Neural cell (in vitro differentiated cells): ENCODE measurements at regions not wholly inside any gene's neighbourhood (a gene's known extent, or its start where the extent isn't known, plus 50 kb on each side); places are given as distances from the start of the nearest gene placed in this dataset.

ENCODE experiments used
- H2AFZ ChIP-seq: fragments of 200-600, 300-800 bp; sonication (generic), shearing (Covaris generic); 2 replicates; pipeline ENCODE4 v1.6.0; 2014; ENCODE audit warnings: low read depth, mild to moderate bottlenecking, antibody characterized with exemption, low read length, moderate library complexity
- H3F3A ChIP-seq: fragments of 200-600 bp; shearing (Covaris generic); 2 replicates; pipeline ENCODE4 v1.6.1; 2016; ENCODE audit warnings: mild to moderate bottlenecking, moderate library complexity, mixed read lengths, antibody characterized with exemption, low read length; ENCODE audit not compliant: insufficient read depth, poor library complexity, severe bottlenecking
- H3K27ac ChIP-seq: fragments of 200-600, 300-800 bp; sonication (generic), shearing (Covaris generic); 2 replicates; pipeline ENCODE4 v1.5.1; 2014; ENCODE audit warnings: mild to moderate bottlenecking, low read length, moderate library complexity
- H3K27me3 ChIP-seq: fragments of 300-800, 200-600 bp; sonication (generic), shearing (Covaris generic); 2 replicates; pipeline ENCODE4 v1.6.0; 2014; ENCODE audit warnings: mild to moderate bottlenecking, low read depth, low read length, moderate library complexity; ENCODE audit not compliant: insufficient read depth
- H3K36me3 ChIP-seq: fragments of 300-800, 200-600 bp; sonication (generic), shearing (Covaris generic); 2 replicates; pipeline ENCODE4 v1.5.1; 2014; ENCODE audit warnings: mild to moderate bottlenecking, antibody characterized with exemption, low read length, moderate library complexity; ENCODE audit not compliant: insufficient read depth
- H3K4me2 ChIP-seq: fragments of 300-800, 200-600 bp; sonication (generic), shearing (Covaris generic); 2 replicates; pipeline ENCODE4 v1.6.0; 2014; ENCODE audit warnings: mild to moderate bottlenecking, low read length
- H3K4me3 ChIP-seq: fragments of 300-800, 200-600 bp; sonication (generic), shearing (Covaris generic); 2 replicates; pipeline ENCODE4 v1.5.1; 2014; ENCODE audit warnings: mild to moderate bottlenecking, low read length, moderate library complexity
- H3K79me2 ChIP-seq: fragments of 200-600 bp; shearing (Covaris generic); replicated peaks from 2 replicates; pipeline ENCODE4 v1.6.0; 2014; ENCODE audit warnings: mild to moderate bottlenecking, low read length, moderate library complexity; ENCODE audit not compliant: insufficient read depth
- H3K9ac ChIP-seq: fragments of 300-800, 200-600 bp; sonication (generic), shearing (Covaris generic); 2 replicates; pipeline ENCODE4 v1.6.1; 2016; ENCODE audit warnings: mild to moderate bottlenecking, low read length, mixed read lengths
- H3K9me2 ChIP-seq: fragments of 200-600 bp; shearing (Covaris generic); 2 replicates; pipeline ENCODE4 v1.6.1; 2016; ENCODE audit warnings: mild to moderate bottlenecking, low read length, mixed read lengths; ENCODE audit not compliant: insufficient read depth
- H3K9me3 ChIP-seq: fragments of 200-600, 300-800 bp; sonication (generic), shearing (Covaris generic); 2 replicates; pipeline ENCODE4 v1.6.1; 2016; ENCODE audit warnings: mild to moderate bottlenecking, mixed run types, low read length, moderate library complexity, mixed read lengths
- H4K20me1 ChIP-seq: fragments of 200-600 bp; shearing (Covaris generic); 2 replicates; pipeline ENCODE4 v1.6.1; 2016; ENCODE audit warnings: mild to moderate bottlenecking, mixed run types; ENCODE audit not compliant: insufficient read depth
- EP300 ChIP-seq: fragments of 450-650 bp; conservative IDR thresholded peaks from 2 replicates; pipeline ENCODE4 v1.6.1; 2014; ENCODE audit warnings: antibody characterized with exemption, mild to moderate bottlenecking, moderate library complexity; ENCODE audit not compliant: poor library complexity, severe bottlenecking
- EZH2 ChIP-seq: fragments of 200-600, 300-800 bp; shearing (Covaris generic), sonication (generic); IDR thresholded peaks from 2 replicates; pipeline ENCODE4 v1.6.1; 2014; ENCODE audit warnings: antibody characterized with exemption, low read length, borderline replicate concordance, mild to moderate bottlenecking; ENCODE audit not compliant: insufficient read depth, poor library complexity, severe bottlenecking
- MXI1 ChIP-seq: fragments of 450-650 bp; conservative IDR thresholded peaks from 2 replicates; pipeline ENCODE4 v1.6.1; 2014; ENCODE audit warnings: antibody characterized with exemption, mild to moderate bottlenecking; ENCODE audit not compliant: poor library complexity, severe bottlenecking
- POLR2AphosphoS5 ChIP-seq: IDR thresholded peaks from 2 replicates; pipeline ENCODE4 v1.6.1; 2012
- RAD21 ChIP-seq: fragments of 450-650 bp; conservative IDR thresholded peaks from 2 replicates; pipeline ENCODE4 v1.6.1; 2014; ENCODE audit warnings: antibody characterized with exemption, mild to moderate bottlenecking, moderate library complexity
- SMC3 ChIP-seq: fragments of 450-650 bp; conservative IDR thresholded peaks from 2 replicates; pipeline ENCODE4 v1.6.1; 2014; ENCODE audit warnings: antibody characterized with exemption, mild to moderate bottlenecking, moderate library complexity; ENCODE audit not compliant: poor library complexity
- TAF1 ChIP-seq: IDR thresholded peaks from 2 replicates; pipeline ENCODE4 v1.6.1; 2012; ENCODE audit warnings: low read depth
- TF ChIP-seq, protein P1 (sequence below): IDR thresholded peaks from 2 replicates; pipeline ENCODE4 v1.6.1; 2012; ENCODE audit warnings: borderline replicate concordance
- TF ChIP-seq, protein P2 (sequence below): fragments of 450-650 bp; IDR thresholded peaks from 2 replicates; pipeline ENCODE4 v1.5.1; 2014; ENCODE audit warnings: antibody characterized with exemption, mild to moderate bottlenecking, moderate library complexity; ENCODE audit not compliant: poor library complexity, severe bottlenecking

DNA sequence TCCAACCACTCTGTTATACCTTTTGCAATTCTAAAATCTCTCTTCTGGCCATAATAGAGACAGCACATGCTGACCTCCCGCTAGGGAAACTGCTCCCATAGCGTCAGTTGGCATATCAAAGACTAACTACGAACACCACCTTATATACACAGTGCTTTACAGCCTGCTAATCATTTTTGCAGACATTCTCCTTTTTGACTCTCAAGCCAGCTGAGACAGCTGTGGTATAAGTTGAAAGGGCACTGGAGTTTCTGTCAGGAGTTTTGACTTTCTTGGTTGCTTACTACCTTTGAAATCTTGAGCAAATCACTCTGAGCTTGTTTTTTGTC, 160.2 kb upstream of the TBCA start:
- no peak overlapping the region for H3K4me2 ChIP-seq
- no peak overlapping the region for H3K4me3 ChIP-seq
- peaks cover 7% of the 10 kb centered on the region for H3K27me3 ChIP-seq
- H4K20me1 ChIP-seq = no peaks in the 10 kb centered on the region
- no peaks in the 10 kb centered on the region for H3K79me2 ChIP-seq
- peaks cover 3% of the 10 kb centered on the region for H3K9me3 ChIP-seq
- H3K36me3 ChIP-seq = no peaks in the 10 kb centered on the region
- no peak overlapping the region for H3K9ac ChIP-seq
- no peak overlapping the region for H2AFZ ChIP-seq
- H3F3A ChIP-seq = no peaks in the 10 kb centered on the region
- TF ChIP-seq MXI1 (no peak), POLR2AphosphoS5 (no peak), EZH2 (no peak), SMC3 (no peak), EP300 (no peak), RAD21 (no peak), TAF1 (no peak)
- TF ChIP-seq, protein P1, sequence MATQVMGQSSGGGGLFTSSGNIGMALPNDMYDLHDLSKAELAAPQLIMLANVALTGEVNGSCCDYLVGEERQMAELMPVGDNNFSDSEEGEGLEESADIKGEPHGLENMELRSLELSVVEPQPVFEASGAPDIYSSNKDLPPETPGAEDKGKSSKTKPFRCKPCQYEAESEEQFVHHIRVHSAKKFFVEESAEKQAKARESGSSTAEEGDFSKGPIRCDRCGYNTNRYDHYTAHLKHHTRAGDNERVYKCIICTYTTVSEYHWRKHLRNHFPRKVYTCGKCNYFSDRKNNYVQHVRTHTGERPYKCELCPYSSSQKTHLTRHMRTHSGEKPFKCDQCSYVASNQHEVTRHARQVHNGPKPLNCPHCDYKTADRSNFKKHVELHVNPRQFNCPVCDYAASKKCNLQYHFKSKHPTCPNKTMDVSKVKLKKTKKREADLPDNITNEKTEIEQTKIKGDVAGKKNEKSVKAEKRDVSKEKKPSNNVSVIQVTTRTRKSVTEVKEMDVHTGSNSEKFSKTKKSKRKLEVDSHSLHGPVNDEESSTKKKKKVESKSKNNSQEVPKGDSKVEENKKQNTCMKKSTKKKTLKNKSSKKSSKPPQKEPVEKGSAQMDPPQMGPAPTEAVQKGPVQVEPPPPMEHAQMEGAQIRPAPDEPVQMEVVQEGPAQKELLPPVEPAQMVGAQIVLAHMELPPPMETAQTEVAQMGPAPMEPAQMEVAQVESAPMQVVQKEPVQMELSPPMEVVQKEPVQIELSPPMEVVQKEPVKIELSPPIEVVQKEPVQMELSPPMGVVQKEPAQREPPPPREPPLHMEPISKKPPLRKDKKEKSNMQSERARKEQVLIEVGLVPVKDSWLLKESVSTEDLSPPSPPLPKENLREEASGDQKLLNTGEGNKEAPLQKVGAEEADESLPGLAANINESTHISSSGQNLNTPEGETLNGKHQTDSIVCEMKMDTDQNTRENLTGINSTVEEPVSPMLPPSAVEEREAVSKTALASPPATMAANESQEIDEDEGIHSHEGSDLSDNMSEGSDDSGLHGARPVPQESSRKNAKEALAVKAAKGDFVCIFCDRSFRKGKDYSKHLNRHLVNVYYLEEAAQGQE = no peak
- TF ChIP-seq, protein P2, sequence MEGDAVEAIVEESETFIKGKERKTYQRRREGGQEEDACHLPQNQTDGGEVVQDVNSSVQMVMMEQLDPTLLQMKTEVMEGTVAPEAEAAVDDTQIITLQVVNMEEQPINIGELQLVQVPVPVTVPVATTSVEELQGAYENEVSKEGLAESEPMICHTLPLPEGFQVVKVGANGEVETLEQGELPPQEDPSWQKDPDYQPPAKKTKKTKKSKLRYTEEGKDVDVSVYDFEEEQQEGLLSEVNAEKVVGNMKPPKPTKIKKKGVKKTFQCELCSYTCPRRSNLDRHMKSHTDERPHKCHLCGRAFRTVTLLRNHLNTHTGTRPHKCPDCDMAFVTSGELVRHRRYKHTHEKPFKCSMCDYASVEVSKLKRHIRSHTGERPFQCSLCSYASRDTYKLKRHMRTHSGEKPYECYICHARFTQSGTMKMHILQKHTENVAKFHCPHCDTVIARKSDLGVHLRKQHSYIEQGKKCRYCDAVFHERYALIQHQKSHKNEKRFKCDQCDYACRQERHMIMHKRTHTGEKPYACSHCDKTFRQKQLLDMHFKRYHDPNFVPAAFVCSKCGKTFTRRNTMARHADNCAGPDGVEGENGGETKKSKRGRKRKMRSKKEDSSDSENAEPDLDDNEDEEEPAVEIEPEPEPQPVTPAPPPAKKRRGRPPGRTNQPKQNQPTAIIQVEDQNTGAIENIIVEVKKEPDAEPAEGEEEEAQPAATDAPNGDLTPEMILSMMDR = no peak
- H3K9me2 ChIP-seq = no peaks in the 10 kb centered on the region
- H3K27ac ChIP-seq = no peak overlapping the region

DNA sequence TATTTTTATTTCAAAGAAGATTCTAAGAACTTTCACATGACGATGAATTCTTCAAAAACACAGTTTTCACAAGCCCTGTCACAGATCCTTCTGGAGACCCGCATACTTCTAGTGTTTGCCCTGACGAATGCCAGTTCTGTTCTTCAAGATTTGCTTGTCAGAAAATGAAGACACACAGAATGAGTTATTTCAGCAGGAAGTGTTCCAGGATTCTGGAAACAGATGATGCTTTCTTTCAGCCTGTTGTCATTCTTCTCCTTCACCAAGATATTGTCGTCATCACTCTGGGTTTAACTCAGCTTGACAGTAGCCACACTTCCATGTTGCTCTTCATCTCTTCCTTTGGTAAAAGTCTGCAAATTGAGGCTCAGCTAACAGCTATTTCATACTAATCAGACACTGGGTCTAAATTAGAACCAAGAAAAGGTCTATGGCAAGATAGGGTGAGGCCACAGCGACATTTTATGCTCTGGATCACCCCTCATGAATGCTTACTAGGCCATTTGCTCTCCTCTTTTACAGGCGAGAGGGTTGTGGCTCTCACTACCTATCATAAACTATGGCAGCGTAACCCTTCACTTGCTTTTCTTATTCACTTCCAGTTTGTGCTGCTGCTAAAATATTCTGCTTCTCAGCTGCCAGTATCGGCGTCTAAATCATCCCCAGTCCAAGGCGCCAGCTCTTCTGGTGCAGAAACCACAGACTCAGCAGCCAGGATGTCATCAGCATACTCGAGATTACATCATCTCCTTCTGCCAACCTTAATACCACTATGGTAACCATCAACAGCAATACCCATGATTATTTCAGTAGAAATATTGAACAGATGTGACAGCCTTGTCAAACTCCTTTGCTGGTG, 159.6 kb upstream of the TBCA start:
- Histone ChIP-seq H3K36me3 (no peaks in the 10 kb centered on the region), H3K79me2 (no peaks in the 10 kb centered on the region), H3K27me3 (peaks cover 7% of the 10 kb centered on the region), H3K9me2 (no peaks in the 10 kb centered on the region), H3K27ac (no peak overlapping the region), H3K4me3 (no peak overlapping the region), H4K20me1 (no peaks in the 10 kb centered on the region), H2AFZ (no peak overlapping the region), H3K4me2 (no peak overlapping the region), H3F3A (no peaks in the 10 kb centered on the region), H3K9me3 (no peaks in the 10 kb centered on the region), H3K9ac (no peak overlapping the region)
- TF ChIP-seq EP300 (no peak), RAD21 (no peak), SMC3 (no peak), TAF1 (no peak), MXI1 (no peak), POLR2AphosphoS5 (no peak), EZH2 (no peak)
- TF ChIP-seq, protein P1 = no peak
- TF ChIP-seq, protein P2 = no peak
